CD14-positive monocyte (primary cell): ENCODE measurements at regions not wholly inside any gene's neighbourhood (a gene's known extent, or its start where the extent isn't known, plus 50 kb on each side); places are given as distances from the start of the nearest gene placed in this dataset.

Experiments used
- DNase-seq, 3 donors: peaks; one replicate each; pipeline ENCODE4 v3.0.0-alpha.2; 2011 to 2022
- H2AFZ ChIP-seq: 2 replicates; pipeline ENCODE4 v1.6.0; 2012; ENCODE audit warnings: mild to moderate bottlenecking, low read depth, low read length, inconsistent platforms; ENCODE audit not compliant: insufficient read depth, poor library complexity, severe bottlenecking
- H3K27ac ChIP-seq, 2 donors: 1 replicate in 1 of 2; 2 replicates in 1 of 2; pipeline ENCODE4 v1.5.1; 2012 to 2013; ENCODE audit warnings: low read length in 2 of 2, control low read depth in 1 of 2, inconsistent platforms in 1 of 2, low read depth in 1 of 2, mild to moderate bottlenecking in 1 of 2
- H3K27me3 ChIP-seq, 2 donors: one replicate each; pipeline versions ENCODE4 v1.6.0 to v1.6.1; 2011 to 2013; ENCODE audit warnings: low read length in 2 of 2; ENCODE audit not compliant: control insufficient read depth in 2 of 2, insufficient read depth in 2 of 2
- H3K36me3 ChIP-seq, 2 donors: replicated peaks in 1 of 2; 1 replicate in 1 of 2; 2 replicates in 1 of 2; pipeline versions ENCODE4 v1.5.1 to v1.6.1; 2012 to 2013; ENCODE audit warnings: low read length in 2 of 2, control low read depth in 1 of 2, inconsistent platforms in 1 of 2, mild to moderate bottlenecking in 1 of 2; ENCODE audit not compliant: insufficient read depth in 2 of 2, control insufficient read depth in 1 of 2
- H3K4me1 ChIP-seq, 2 donors: 1 replicate in 1 of 2; 2 replicates in 1 of 2; pipeline versions ENCODE4 v1.5.1 to v1.6.1; 2012 to 2013; ENCODE audit warnings: low read length in 2 of 2, control low read depth in 1 of 2, inconsistent platforms in 1 of 2, mild to moderate bottlenecking in 1 of 2, moderate library complexity in 1 of 2; ENCODE audit not compliant: insufficient read depth in 2 of 2, control insufficient read depth in 1 of 2
- H3K4me2 ChIP-seq: replicated peaks from 2 replicates; pipeline ENCODE3; 2012; ENCODE audit warnings: low read length, moderate library complexity, mild to moderate bottlenecking; ENCODE audit not compliant: poor library complexity, severe bottlenecking; ENCODE audit errors: extremely low read depth
- H3K4me3 ChIP-seq, 3 experiments: fragments of 200-600 bp in 1 of 3; sonication (generic) in 1 of 3; replicated peaks in 1 of 3; 1 replicate in 2 of 3; 2 replicates in 1 of 3; pipeline ENCODE4 v1.5.1; 2011 to 2013; ENCODE audit warnings: low read length in 3 of 3, mild to moderate bottlenecking in 3 of 3, control low read depth in 2 of 3, low read depth in 2 of 3, inconsistent platforms in 1 of 3, moderate library complexity in 1 of 3
- H3K79me2 ChIP-seq: 2 replicates; pipeline ENCODE4 v1.6.0; 2012; ENCODE audit warnings: mild to moderate bottlenecking, control low read depth, inconsistent platforms, low read length, moderate library complexity; ENCODE audit not compliant: insufficient read depth
- H3K9ac ChIP-seq: 2 replicates; pipeline ENCODE4 v1.6.0; 2017; ENCODE audit warnings: low read length, mild to moderate bottlenecking; ENCODE audit not compliant: insufficient read depth, poor library complexity, severe bottlenecking
- H3K9me3 ChIP-seq, 2 donors: replicated peaks in 1 of 2; 1 replicate in 1 of 2; 2 replicates in 1 of 2; pipeline versions ENCODE4 v1.5.1 to v1.6.1; 2012 to 2013; ENCODE audit warnings: low read length in 2 of 2, control low read depth in 1 of 2; ENCODE audit not compliant: control insufficient read depth in 1 of 2, insufficient read depth in 1 of 2
- H4K20me1 ChIP-seq: 2 replicates; pipeline ENCODE4 v1.6.0; 2012; ENCODE audit warnings: mild to moderate bottlenecking, low read length, control low read depth, moderate library complexity; ENCODE audit not compliant: insufficient read depth
- H3K27ac Mint-ChIP-seq, 7 donors: one replicate each; pipeline ENCODE4 v1.8.0; 2020; ENCODE audit warnings: mild to moderate bottlenecking in 7 of 7, mixed read lengths in 7 of 7, moderate library complexity in 6 of 7, inconsistent platforms in 2 of 7
- H3K27me3 Mint-ChIP-seq, 3 donors: one replicate each; pipeline ENCODE4 v1.8.0; 2021 to 2022; ENCODE audit warnings: low read depth in 3 of 3, mild to moderate bottlenecking in 3 of 3, mixed read lengths in 3 of 3, moderate library complexity in 3 of 3, inconsistent platforms in 1 of 3
- H3K36me3 Mint-ChIP-seq, 2 donors: one replicate each; pipeline ENCODE4 v1.8.0; 2020; ENCODE audit warnings: mixed read lengths in 2 of 2, inconsistent platforms in 1 of 2, mild to moderate bottlenecking in 1 of 2
- H3K4me1 Mint-ChIP-seq: one replicate; pipeline ENCODE4 v1.8.0; 2020; ENCODE audit warnings: mild to moderate bottlenecking, mixed read lengths
- H3K4me3 Mint-ChIP-seq, 2 donors: one replicate each; pipeline ENCODE4 v1.8.0; 2020; ENCODE audit warnings: mild to moderate bottlenecking in 2 of 2, mixed read lengths in 2 of 2, moderate library complexity in 1 of 2
- H3K9me3 Mint-ChIP-seq, 7 donors: one replicate each; pipeline ENCODE4 v1.8.0; 2020 to 2022; ENCODE audit warnings: mixed read lengths in 7 of 7, mild to moderate bottlenecking in 6 of 7, moderate library complexity in 6 of 7, inconsistent platforms in 2 of 7
- CTCF ChIP-seq: fragments of 200-600 bp; IDR thresholded peaks from one replicate; pipeline ENCODE4 v1.8.0; 2022; ENCODE audit warnings: antibody characterized with exemption, mild to moderate bottlenecking
- WGBS: methylation state at CpG from one replicate; pipeline ENCODE4 v1.1.5; 2013; ENCODE audit warnings: missing lambda C conversion rate; ENCODE audit not compliant: insufficient coverage; 5-methylcytosine and 5-hydroxymethylcytosine counted together
- intact Hi-C, 2 donors: fragments of 100-400 bp; cut with micrococcal nuclease; formaldehyde crosslinking; loops; one replicate each; pipeline versions ENCODE4 v1.15.0 to v1.15.1; 2023

GRCh38 chr2:146950361-146950760 lies 894.5 kb upstream of the ACVR2A start:
- no peaks in the 10 kb centered on the region for H3K79me2 ChIP-seq
- H3K4me1 ChIP-seq = no peaks in the 10 kb centered on the region
- no peaks in the 10 kb centered on the region for H3K4me1 Mint-ChIP-seq
- H3K36me3 Mint-ChIP-seq = no peaks in the 10 kb centered on the region
- no peak overlapping the region for H3K27ac Mint-ChIP-seq
- no peak overlapping the region for H2AFZ ChIP-seq
- TF ChIP-seq CTCF = no peak
- H3K4me2 ChIP-seq = no peak overlapping the region
- no peak overlapping the region for H3K9ac ChIP-seq
- no peak overlapping the region for H3K4me3 Mint-ChIP-seq
- H3K9me3 ChIP-seq = peaks cover 13 to 18% of the 10 kb centered on the region in 2 donors
- intact Hi-C loops = no loop called here
- no peaks in the 10 kb centered on the region for H3K36me3 ChIP-seq
- no peak overlapping the region for H3K27ac ChIP-seq
- no peak for DNase-seq
- no peak overlapping the region for H3K4me3 ChIP-seq
- no peaks in the 10 kb centered on the region for H3K27me3 Mint-ChIP-seq
- no peaks in the 10 kb centered on the region for H3K27me3 ChIP-seq
- WGBS = 100% methylated on average over 1 of the region's 3 CpGs
- no peaks in the 10 kb centered on the region for H4K20me1 ChIP-seq
- peaks cover 0 to 12% (median 8%) of the 10 kb centered on the region in 7 donors for H3K9me3 Mint-ChIP-seq

GRCh38 chr2:146949400-146949799 lies 895.4 kb upstream of the ACVR2A start:
- Histone ChIP-seq H3K4me2 (no peak overlapping the region), H3K4me3 (no peak overlapping the region), H3K9me3 (peaks cover 13% of the 10 kb centered on the region in 2 donors), H3K79me2 (no peaks in the 10 kb centered on the region), H3K9ac (no peak overlapping the region), H3K4me1 (no peaks in the 10 kb centered on the region), H3K36me3 (no peaks in the 10 kb centered on the region), H4K20me1 (no peaks in the 10 kb centered on the region), H3K27ac (no peak overlapping the region), H3K27me3 (no peaks in the 10 kb centered on the region), H2AFZ (no peak overlapping the region)
- no peaks in the 10 kb centered on the region for H3K36me3 Mint-ChIP-seq
- no peak overlapping the region for H3K27ac Mint-ChIP-seq
- DNase-seq = no peak
- TF ChIP-seq CTCF = no peak
- peaks cover 0 to 10% (median 3%) of the 10 kb centered on the region in 7 donors for H3K9me3 Mint-ChIP-seq
- H3K4me1 Mint-ChIP-seq = no peaks in the 10 kb centered on the region
- H3K27me3 Mint-ChIP-seq = no peaks in the 10 kb centered on the region
- no CpG with 5 or more reads among the region's 2 CpGs for WGBS
- no peak overlapping the region for H3K4me3 Mint-ChIP-seq
- intact Hi-C loops = no loop called here
